AG04449 (cell line): ENCODE measurements at regions not wholly inside any gene's neighbourhood (a gene's known extent, or its start where the extent isn't known, plus 50 kb on each side); places are given as distances from the start of the nearest gene placed in this dataset.
"Not testable (repeated sequence)": the region's sequence is repeated elsewhere in the genome, so short reads cannot be mapped to it uniquely, and the experiment has no call there.

Experiments
- CTCF ChIA-PET: fragments of 350-600 bp; formaldehyde crosslinking; extraction: SDS; loops from one replicate; lab custom pipeline; 2021; ENCODE audit warnings: antibody characterized with exemption; lab: Yijun Ruan, JAX
- POLR2A ChIA-PET: fragments of 400-600, 350-600 bp; formaldehyde crosslinking; extraction: SDS; loops from one replicate; lab custom pipeline; 2020; ENCODE audit warnings: antibody characterized with exemption, inconsistent platforms; lab: Yijun Ruan, JAX
- DNase-seq: peaks from one replicate; pipeline ENCODE4 v3.0.0-alpha.2; 2010; ENCODE audit warnings: low read depth, low spot score
- H3K4me3 ChIP-seq: 2 replicates; pipeline ENCODE4 v1.5.1; 2011; ENCODE audit warnings: low read depth, mild to moderate bottlenecking, control low read depth, low read length
- TF ChIP-seq, protein P1 (sequence below): IDR thresholded peaks from one replicate; pipeline ENCODE4 v1.5.1; 2011; ENCODE audit warnings: mild to moderate bottlenecking, moderate library complexity, low read length, control low read depth, inconsistent platforms; ENCODE audit not compliant: insufficient read depth; ENCODE audit errors: missing control alignments

DNA sequence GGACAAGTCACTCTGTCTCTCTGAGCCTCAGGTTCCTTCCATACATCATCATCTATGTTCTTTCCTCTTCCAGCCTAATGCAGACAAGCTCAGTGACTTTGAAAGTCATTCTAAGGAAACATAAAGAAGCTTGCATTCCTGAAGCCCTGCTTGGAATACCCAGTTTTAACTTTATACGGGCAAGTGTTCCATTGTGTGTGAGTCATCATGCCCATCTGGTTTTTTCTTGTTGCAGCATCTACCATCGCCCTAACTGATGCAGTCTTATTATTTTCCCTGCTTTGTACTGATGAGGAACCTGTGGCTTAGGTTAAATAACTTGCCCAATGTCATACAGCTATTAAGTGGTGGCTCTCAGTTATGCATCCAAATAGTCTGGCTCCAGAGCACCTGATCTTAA is 177.9 kb upstream of the RAI2 start:
- no peak for DNase-seq
- TF ChIP-seq, protein P1, sequence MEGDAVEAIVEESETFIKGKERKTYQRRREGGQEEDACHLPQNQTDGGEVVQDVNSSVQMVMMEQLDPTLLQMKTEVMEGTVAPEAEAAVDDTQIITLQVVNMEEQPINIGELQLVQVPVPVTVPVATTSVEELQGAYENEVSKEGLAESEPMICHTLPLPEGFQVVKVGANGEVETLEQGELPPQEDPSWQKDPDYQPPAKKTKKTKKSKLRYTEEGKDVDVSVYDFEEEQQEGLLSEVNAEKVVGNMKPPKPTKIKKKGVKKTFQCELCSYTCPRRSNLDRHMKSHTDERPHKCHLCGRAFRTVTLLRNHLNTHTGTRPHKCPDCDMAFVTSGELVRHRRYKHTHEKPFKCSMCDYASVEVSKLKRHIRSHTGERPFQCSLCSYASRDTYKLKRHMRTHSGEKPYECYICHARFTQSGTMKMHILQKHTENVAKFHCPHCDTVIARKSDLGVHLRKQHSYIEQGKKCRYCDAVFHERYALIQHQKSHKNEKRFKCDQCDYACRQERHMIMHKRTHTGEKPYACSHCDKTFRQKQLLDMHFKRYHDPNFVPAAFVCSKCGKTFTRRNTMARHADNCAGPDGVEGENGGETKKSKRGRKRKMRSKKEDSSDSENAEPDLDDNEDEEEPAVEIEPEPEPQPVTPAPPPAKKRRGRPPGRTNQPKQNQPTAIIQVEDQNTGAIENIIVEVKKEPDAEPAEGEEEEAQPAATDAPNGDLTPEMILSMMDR, result no peak

GRCh38 chrX:18036394-18036793 is 175.3 kb upstream of the RAI2 start:
- DNase-seq, result no peak
- no peak overlapping the region for H3K4me3 ChIP-seq
- TF ChIP-seq, protein P1, result no peak
- POLR2A ChIA-PET, result no interaction called here
- CTCF ChIA-PET, result no interaction called here

More for the DNA sequence above, 177.9 kb upstream of the RAI2 start:
- CTCF ChIA-PET, result no interaction called here
- no peak overlapping the region for H3K4me3 ChIP-seq
- POLR2A ChIA-PET, result no interaction called here

DNA sequence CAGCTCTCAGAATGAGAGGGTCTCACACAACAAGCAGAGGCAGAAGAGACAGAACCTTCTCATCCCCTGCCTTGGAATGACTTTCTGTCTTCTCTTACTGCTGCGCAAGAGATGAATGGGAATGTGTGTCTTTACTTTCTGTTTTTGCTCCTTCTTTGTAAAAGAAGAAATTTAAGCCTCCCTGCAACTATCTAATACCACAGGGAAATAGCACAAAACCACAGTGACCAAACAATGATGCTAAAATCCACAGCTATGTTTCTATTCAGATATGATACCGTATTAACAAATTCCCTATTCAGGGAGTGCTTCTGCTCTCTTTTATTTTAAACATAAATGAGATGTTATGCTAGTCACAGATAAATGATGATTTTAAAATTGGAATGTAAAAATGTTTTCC is 173.8 kb upstream of the RAI2 start:
- no peak for DNase-seq
- ChIA-PET POLR2A (no interaction called here), CTCF (no interaction called here)
- no peak overlapping the region for H3K4me3 ChIP-seq
- TF ChIP-seq, protein P1, result no peak

DNA sequence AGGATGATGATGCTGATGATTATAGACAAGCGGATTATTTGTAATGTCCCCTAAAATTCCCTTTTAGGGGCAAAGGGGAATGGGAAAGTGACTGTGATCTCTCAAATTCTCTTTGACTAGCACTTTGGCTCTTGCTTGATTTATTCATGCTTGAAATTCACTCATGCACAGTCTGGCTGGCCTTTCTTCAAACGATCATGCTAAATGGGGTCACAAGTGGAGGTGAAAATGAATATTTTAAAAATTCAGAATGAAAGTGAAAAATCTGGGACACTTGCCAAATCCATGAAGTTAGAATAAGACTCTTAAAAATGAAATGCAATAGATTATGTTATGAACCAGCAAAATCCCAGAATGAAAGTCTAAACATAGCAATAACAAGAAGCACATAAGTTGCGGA is 173.4 kb upstream of the RAI2 start:
- no peak overlapping the region for H3K4me3 ChIP-seq
- no peak for DNase-seq
- POLR2A ChIA-PET, result no interaction called here
- TF ChIP-seq, protein P1, result no peak
- CTCF ChIA-PET, result no interaction called here

DNA sequence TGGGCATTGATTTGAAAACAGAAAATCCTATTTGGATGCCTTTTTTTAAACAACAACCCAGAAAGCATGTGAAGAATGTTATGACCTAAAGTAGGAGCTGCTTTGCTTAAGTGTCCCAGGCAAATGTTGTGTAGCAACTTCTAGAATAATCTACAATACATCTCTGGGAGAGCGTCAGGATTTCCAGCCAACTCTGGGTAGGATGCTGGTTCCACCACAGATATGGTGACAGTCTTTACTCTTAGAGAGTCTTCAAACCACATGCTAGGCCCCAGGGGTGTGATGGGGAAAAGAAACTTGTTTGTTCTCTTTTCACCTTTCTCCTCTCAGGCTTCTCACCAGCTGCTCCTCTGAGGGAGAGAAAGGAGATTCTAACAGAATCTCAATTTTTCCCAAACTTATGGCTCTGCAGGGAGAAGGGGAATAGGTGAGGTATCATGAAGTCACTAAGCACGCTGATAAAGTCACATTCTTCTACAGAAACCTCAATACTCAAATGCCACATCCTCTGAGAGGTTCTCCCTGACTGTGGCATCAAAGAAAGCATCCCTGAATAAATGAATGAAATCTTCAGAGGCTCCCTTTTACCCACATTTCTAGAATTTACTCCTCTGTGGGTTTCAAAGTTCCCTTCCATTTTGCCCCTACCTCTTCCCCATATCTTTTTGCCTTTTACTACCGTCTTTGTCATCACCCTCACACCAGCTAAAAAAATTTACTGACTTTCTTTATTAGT is 171.6 kb upstream of the RAI2 start:
- TF ChIP-seq, protein P1, result no peak
- no peak for DNase-seq
- POLR2A ChIA-PET, result no interaction called here

GRCh38 chrX:18031726-18032375 is 170.8 kb upstream of the RAI2 start:
- CTCF ChIA-PET, result no interaction called here

More for the DNA sequence above, 171.6 kb upstream of the RAI2 start:
- CTCF ChIA-PET, result no interaction called here
- no peak overlapping the region for H3K4me3 ChIP-seq

GRCh38 chrX:18030656-18031055 is 169.6 kb upstream of the RAI2 start:
- CTCF ChIA-PET, DNase-seq, POLR2A ChIA-PET, H3K4me3 ChIP-seq: not testable (repeated sequence)

More at GRCh38 chrX:18031726-18032375, 170.8 kb upstream of the RAI2 start:
- no peak for DNase-seq
- POLR2A ChIA-PET, result no interaction called here
- no peak overlapping the region for H3K4me3 ChIP-seq
- TF ChIP-seq, protein P1, result no peak
